HG03571 (cell line): ENCODE measurements at regions not wholly inside any gene's neighbourhood (a gene's known extent, or its start where the extent isn't known, plus 50 kb on each side); places are given as distances from the start of the nearest gene placed in this dataset.
"Not testable (repeated sequence)": the region's sequence is repeated elsewhere in the genome, so short reads cannot be mapped to it uniquely, and the experiment has no call there.

ENCODE experiments used
- ATAC-seq: cut with Tn5 transposase; IDR thresholded peaks from one replicate; pipeline ENCODE4 v1.9.1; 2021; ENCODE audit not compliant: unreplicated experiment

DNA sequence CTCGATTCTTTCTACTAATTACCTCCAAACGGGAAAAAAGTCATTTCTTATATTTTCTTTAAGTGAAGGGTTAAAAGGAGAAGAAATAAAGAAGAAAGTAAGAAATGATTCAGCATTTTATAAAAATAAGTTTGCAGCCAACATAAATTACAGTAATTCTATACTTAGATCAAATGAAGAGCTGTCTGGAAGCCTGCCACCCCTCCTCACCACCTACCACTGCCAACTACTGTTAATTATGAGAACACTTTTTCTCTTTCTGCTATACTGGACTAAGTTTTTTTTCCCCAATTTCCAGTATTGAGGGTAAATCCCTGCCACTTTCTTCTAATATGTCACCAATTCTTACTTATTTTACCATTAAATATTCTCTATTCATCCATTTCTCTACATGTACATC lies 1030.1 kb downstream of the PRIM2 start:
- ATAC-seq: not testable (repeated sequence)

DNA sequence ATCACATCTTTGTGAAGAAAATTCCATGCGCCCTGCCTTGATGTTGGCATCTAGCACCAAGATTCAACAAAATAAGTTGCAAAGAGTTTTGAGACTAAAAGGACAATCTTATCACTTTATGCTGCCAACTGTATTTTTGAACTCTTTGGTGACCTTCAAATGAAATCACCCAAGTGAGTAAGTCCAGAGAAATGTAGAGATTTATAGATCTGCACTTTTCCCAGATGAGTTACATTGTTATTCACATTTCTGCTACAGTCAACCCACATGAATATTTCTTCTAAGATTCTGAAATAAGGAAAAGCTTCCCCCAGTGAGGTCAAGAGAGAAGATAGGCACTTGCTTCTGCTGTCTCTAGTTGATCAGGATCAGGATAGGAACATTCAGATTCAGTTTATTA lies 1034.2 kb downstream of the PRIM2 start:
- not testable (repeated sequence) for ATAC-seq

DNA sequence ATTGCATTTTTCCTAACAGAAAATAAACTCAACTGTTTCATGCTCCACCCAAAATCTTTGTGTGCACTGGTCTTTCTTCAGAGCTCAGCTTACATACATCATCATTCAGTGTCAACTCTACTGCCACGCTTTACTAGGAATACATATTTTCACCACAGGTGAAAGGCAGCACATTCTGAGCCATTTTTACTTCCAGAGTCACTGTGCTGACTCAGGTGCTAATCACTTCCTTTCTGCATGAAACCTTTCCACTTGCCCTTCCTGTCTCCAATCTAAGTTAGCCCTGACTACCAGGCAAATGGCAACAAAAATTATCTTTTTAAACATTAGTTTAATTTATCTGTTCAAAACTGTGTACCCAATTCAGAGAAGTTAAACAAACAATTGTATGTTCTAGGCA lies 1041.0 kb downstream of the PRIM2 start:
- ATAC-seq: not testable (repeated sequence)

DNA sequence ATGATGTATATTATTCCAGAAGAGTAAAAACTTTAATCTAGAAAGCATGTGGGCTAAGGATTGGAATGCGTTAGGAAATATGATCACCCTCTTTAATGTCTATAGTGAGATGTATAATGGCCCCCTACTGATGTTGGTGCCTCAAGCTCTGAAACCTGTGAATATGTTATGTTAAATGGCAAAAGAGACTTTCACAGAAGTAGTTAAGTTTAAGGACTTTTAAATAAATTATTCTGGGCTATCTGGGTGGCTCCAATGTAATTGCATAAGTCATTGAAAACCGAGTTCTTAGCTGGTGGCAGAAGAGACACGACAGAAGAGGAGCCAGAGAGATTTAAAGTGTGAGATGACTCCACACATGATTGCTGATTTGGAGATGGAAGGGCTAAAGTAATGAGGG lies 1048.4 kb downstream of the PRIM2 start:
- not testable (repeated sequence) for ATAC-seq

DNA sequence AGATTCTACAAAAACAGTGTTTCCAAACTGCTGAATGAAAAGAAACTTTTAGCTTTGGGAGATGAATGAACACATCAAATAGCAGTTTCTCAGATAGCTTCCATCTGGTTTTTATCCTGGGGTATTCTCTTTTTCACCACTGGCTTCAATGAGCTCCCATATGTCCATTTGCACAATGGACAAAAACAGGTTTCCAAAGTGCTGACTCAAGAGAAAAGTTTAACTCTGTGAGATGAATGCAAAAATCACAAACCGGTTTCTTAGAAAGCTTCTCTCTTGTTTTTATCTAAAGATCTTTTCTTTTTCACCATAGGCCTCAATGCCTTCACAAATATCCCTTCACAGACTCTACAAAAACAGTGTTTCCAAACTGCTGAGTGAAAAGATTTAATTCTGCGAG lies 1089.2 kb downstream of the PRIM2 start:
- not testable (repeated sequence) for ATAC-seq

DNA sequence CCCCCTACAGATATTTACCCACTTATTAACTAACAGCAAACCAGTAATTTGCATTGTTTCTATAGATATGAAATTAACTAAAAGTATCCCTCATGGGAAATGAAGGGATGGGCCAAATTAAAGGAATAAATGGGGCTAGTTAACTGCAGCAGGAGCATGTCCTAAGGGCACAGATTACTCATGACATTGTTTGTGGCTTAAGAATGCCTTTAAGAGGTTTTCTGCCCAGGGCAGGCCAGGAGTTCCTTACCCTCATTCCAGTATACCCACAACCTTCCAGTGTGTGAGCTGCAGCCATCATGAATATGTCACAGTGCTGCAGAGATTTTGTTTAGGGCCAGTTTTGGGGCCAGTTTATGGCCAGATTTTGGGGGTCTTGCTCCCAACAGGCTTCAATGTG lies 1101.9 kb downstream of the PRIM2 start:
- ATAC-seq: no peak
